ENCODE measurements at regions not wholly inside any gene's neighbourhood (a gene's known extent, or its start where the extent isn't known, plus 50 kb on each side); places are given as distances from the start of the nearest gene placed in this dataset.
"Not testable (repeated sequence)": the region's sequence is repeated elsewhere in the genome, so short reads cannot be mapped to it uniquely, and the experiment has no call there.

DNA sequence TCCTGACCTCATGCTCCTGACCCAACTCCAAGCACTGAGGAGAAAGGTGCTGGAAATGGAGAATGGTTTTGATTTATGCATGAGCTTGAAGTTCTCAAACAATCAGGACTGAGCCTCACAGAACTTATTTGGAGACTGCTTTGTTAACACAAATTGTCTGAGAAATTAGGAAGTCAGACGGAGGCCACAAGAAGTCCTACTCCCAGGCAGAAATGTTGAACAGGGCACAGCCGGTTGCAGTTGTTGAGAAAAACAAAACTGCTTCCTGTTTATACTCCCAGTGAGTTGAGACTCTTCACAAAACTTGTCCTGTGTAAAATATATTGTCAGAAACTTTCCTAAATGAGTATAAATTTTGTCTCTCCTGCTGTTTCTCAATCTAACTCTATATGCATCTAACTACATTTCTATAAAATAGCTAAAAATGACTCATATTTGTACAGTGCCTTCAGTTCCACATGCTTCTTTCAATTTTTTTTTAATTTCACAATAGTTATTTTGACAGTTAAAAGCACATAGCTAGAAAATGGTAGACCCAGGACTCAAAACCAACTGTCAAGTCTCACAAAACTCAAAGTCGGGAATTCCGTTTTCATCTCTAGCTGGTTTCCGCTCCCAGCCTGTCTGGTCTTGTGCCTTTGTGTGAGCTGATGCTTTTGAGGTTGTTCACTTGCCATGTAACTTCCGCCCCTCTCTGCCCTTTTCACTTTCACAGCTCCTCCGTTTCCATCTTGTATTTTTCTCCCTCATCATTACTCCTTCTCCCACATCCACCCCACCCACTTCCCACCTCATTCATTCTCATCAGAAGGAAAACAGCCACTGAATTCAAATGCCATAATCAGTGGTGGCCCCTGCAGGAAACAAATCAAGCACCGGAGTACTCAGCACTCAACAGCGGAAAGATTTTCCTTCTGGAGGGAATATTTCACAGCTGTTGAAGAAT lies 215.0 kb downstream of the SUCLG1 start:
- TF ChIP-seq, protein P1, sequence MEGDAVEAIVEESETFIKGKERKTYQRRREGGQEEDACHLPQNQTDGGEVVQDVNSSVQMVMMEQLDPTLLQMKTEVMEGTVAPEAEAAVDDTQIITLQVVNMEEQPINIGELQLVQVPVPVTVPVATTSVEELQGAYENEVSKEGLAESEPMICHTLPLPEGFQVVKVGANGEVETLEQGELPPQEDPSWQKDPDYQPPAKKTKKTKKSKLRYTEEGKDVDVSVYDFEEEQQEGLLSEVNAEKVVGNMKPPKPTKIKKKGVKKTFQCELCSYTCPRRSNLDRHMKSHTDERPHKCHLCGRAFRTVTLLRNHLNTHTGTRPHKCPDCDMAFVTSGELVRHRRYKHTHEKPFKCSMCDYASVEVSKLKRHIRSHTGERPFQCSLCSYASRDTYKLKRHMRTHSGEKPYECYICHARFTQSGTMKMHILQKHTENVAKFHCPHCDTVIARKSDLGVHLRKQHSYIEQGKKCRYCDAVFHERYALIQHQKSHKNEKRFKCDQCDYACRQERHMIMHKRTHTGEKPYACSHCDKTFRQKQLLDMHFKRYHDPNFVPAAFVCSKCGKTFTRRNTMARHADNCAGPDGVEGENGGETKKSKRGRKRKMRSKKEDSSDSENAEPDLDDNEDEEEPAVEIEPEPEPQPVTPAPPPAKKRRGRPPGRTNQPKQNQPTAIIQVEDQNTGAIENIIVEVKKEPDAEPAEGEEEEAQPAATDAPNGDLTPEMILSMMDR (conservative IDR thresholded peaks at IDR 0.05): no peak
- H3K27ac ChIP-seq: no peak overlapping the region

- TF ChIP-seq, protein P1 (conservative IDR thresholded peaks at IDR 0.05): no peak
- no peak overlapping the region for H3K27ac ChIP-seq
Observed at GRCh38 chr2:84238907-84239306, 220.2 kb downstream of the SUCLG1 start.

GRCh38 chr2:84236288-84236687 lies 222.8 kb downstream of the SUCLG1 start:
- TF ChIP-seq, protein P1 (conservative IDR thresholded peaks at IDR 0.05): no peak
- no peak overlapping the region for H3K27ac ChIP-seq

DNA sequence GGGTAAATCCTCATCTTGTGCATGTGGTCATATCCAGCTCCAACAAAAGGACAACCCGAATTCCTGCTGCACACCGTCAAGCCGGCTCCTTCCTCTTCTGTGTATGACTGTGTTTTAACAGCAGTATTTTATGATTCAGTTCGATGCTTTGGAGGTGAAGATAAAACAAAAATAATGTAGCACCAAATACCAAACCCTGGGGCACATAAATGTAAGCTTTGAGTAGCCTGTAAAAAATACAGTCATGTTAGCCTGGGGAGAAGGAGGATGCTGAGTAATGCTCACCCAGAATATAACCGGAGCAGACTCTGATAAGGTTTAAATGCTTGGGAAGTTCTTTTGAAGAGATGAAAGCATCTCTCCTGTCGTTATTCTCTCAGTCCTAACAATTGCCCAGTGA lies 225.0 kb downstream of the SUCLG1 start:
- no peak overlapping the region; the same call in 1 of the 2 replicates for H3K27ac ChIP-seq
- TF ChIP-seq, protein P1 (conservative IDR thresholded peaks at IDR 0.05): no peak

GRCh38 chr2:84231478-84231877 lies 227.6 kb downstream of the SUCLG1 start:
- TF ChIP-seq, protein P1 (conservative IDR thresholded peaks at IDR 0.05): no peak
- H3K27ac ChIP-seq: no peak overlapping the region

- TF ChIP-seq, protein P1 (conservative IDR thresholded peaks at IDR 0.05): no peak
- no peak overlapping the region for H3K27ac ChIP-seq
Observed at GRCh38 chr2:84224121-84224520, 235.0 kb downstream of the SUCLG1 start.

- TF ChIP-seq, protein P1 (conservative IDR thresholded peaks at IDR 0.05): no peak
- no peak overlapping the region for H3K27ac ChIP-seq
Observed at GRCh38 chr2:84223191-84223590, 235.9 kb downstream of the SUCLG1 start.

DNA sequence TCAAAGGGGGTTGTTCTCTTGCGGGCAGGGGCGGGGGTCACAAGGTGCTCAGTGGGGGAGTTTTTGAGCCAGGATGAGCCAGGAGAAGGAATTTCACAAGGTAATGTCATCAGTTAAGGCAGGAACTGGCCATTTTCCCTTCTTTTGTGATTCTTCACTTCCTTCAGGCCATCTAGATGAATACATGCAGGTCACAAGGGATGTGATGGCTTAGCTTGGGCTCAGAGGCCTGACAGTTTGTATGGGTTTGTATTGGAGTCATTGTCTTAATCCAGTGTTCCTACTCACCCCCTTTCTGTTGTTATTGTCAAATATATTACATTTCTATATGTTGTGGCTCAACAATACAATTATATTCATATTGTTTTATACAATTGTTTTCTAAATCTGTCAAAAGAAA lies 238.0 kb downstream of the SUCLG1 start:
- H3K27ac ChIP-seq: not testable (repeated sequence)

Data from VCaP (cell line).